HL-60/S4 treated with phorbol 12-myristate 13-acetate at 8.2 ng/mL for 4 days and 3 days (cell line): ENCODE measurements at regions not wholly inside any gene's neighbourhood (a gene's known extent, or its start where the extent isn't known, plus 50 kb on each side); places are given as distances from the start of the nearest gene placed in this dataset.

Experiments
- in situ Hi-C: fragments of 300-500 bp; cut with MboI; formaldehyde crosslinking; loops from 2 replicates; pipeline ENCODE4 v1.15.0; 2022; ENCODE audit warnings: low sequenced_read_pairs

DNA sequence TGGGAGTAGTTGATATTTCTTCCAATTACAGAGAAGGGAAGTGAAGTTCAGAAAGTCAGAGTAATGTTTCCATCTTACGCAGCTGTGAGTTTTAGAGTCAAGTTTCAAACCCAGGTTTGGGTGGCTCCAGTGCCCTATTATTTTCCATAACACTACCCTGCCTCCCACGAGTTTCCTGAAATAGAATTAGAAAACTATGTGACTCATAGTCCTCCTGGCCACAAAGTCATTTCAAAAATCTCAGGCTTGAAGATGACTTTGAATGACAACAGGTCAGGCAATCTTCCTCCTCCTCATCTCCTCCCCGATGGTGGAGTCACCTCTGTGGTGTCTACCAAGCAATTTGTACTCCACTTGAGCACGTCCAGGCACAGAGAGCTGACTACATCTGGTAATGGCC lies 212.3 kb upstream of the TRIB2 start:
- in situ Hi-C loops: no loop called here

DNA sequence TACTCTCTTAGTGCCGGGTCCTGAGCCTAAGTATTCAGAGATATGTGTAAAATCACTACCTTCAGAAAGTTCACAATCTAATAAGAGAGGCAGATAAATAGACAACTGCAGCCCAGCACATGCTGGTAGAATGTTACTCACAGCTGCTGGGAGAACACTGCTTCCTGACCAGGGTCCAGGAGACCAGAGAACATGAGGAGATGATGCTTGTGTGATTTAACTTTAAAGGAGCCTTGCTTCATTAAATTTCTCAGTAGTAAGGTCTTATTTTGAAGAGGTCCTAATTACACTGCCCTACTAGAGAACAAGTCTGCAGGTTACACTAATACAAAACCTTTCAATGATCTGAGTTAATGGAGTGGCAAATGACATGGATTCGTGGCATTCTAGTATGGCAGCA lies 209.9 kb upstream of the TRIB2 start:
- in situ Hi-C loops: no loop called here

DNA sequence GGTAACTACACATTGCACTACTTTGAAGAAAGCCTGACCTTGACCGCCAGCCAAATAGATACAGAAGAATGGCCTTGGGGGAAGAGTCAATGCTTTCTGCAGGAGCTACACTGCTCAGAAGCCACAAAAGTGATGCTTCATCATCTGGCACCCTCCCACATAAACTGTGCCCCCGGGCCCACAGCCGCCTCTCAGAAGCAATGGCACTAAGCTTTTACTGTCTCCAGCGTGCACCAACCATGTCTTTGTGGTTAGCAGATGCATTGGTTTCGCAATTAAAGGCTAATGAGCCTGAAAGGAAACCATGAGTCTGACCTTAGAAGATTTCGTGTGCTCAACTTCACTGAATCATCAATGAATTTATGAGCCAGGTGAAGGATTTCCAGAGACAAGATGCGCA lies 209.4 kb upstream of the TRIB2 start:
- in situ Hi-C loops: no loop called here

DNA sequence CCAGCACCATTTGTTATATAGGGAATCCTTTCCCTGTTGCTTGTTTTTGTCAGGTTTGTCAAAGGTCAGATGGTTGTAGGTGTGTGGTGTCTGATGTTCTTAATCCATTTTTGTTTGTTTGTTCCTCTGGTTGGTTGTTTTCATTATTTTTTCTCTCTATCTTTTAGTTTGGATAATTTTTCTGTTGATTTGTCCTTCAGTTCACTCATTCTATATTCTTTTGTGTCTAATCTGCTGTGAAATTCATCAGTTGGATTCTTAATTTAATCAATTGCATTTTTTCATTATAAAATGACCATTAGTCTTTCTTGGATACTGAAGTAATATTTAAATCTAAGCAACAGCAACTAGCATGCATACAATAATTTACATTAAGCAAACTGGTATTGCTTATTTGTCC lies 206.7 kb upstream of the TRIB2 start:
- in situ Hi-C loops: no loop called here

DNA sequence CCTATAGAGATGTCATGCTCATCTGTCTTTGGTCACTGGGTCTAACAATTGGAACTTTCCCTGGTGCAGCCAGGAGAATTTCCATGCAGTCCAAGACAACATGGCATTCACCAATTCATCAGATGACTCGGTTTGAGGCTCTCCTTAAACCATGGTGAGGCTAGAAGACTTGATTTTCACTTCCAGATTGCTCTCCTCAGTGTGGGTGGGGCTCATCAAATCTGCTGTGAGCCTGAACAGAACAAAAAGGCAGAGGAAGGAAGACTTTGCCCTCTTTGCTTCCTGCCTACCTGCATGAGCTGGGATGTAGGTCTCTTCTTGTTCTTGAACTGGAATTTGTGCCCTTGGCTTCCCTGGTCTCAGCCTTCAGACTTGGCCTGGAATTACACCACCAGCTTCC lies 203.4 kb upstream of the TRIB2 start:
- in situ Hi-C loops: no loop called here

DNA sequence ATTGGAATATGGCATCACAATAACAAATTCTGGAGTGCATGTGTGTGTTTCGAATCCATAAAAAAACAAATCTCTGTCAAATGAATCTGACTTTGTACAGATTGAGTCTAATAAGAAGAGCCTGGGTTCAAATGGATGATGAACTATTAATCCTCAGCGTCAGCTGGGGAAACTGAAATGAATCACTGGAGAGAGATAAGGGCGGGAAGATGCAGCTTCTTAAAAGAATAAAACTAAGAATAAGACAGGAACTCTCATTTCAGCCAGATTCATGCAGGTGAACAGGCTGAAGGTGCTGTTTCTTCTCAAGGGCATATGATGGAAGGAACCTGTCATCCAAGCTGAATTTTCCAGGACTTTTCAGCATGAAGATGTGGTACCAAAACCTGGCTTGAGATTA lies 202.6 kb upstream of the TRIB2 start:
- in situ Hi-C loops: no loop called here

DNA sequence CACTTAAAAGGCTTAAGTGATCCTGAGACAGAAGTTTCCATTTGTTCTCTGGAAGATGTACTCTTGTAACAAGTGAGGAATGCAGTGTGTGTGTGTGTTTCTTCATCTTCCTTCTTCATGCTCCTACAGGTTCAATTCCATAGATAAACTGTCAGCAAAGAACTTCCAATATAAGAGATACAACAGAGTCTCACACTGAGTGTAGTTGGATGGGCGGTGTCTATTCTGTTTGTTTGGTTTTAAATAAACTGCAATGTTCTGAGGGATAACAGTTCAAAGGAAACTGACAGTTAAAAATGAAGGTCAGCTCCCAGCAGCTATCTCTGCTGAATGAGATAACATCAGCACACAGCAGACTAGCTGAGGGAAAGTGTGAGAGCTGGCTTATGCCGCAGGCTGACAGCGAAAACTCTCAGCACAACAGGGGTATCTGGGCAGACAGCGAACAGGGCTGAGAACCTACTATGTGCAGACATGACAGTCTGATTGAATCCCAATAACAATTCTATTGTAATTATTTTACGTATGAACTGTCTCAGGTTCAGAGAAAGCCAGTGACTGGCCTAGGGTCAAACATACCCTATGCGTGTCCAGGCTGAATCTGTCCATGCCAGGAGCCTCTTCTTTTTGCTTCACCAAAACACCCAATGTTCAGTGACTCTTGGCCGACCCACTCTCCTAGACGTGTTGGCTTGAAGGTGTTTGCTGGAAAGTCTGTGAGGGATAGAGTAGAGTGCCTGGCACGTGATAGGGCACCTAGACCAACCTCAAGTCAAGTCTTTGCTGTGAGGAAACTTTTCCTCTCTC lies 201.9 kb upstream of the TRIB2 start:
- in situ Hi-C loops: no loop called here

DNA sequence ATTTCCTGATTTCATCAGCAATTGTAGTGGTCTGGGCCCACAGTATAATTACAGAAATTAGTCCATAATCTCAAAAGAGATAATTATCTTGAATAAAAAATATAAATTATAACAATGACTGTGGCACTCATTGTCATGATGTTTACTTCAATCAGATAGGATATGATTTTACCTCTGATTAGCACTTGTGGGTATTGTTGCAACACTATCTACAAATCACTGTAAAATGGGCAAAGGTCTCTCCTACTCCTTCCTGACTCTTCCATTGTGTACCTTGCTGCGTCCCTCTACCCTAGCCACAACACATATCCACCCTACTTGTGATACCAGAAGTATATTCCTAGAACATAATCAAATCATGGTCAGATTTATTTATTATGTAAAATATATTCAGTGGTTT lies 200.9 kb upstream of the TRIB2 start:
- in situ Hi-C loops: no loop called here

DNA sequence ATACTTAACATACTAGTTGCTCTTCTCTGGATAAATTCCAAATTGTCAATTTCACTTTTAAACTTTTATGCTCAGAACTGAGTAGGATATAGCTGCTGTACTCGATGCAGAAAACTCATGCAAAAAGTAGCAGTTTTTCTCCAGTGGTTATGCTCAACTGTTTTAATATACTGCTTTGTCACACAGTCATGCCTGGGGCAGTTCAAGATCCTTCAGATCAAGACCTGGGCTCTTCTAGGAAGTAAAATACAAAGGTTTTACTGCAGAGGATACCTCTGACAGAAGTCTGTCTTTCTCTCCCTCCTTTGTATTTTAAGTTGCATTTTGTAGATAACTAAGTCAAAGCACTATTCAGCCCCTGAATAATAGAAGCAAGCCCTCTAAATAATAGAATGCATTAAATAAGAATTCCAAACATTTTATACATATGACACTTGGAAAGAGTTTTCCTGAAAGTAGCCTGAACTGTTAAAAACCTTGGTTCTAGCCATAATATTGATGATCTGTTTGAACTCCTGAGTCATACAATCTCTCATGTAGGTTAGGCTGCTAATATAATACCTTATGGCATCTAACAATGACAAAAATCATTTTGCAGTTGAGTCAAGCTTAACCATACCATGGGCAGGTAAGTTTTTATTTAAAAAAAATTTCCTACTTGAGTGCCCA lies 183.3 kb upstream of the TRIB2 start:
- in situ Hi-C loops: no loop called here

DNA sequence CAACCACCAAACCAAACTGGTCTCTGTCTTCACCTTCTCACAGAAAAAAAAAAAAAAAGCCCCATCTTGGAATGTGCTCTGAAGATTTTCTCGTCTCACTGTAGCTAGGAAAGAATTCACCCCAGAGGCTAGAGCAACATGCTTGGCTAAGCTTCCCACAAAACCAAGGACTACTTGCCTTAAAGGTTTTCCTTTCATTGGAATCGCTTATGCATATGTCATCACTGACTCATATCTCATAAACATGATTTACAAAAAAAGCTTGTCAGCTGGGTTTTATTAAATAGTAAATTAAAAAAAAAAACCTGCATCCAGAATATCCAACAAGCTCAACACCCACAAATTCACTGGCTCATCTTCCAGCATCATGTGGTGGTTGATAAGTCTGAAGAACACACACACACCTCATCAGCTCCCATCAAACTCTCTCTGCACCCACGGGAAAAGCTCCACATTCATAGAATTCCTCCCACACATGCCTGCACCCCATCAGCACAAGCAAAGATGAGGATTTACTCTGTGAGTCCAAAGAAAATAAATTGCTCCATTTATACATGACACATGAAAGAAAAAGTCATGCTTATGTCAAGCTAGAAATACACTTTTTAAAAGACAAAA lies 182.0 kb upstream of the TRIB2 start:
- in situ Hi-C loops: no loop called here

DNA sequence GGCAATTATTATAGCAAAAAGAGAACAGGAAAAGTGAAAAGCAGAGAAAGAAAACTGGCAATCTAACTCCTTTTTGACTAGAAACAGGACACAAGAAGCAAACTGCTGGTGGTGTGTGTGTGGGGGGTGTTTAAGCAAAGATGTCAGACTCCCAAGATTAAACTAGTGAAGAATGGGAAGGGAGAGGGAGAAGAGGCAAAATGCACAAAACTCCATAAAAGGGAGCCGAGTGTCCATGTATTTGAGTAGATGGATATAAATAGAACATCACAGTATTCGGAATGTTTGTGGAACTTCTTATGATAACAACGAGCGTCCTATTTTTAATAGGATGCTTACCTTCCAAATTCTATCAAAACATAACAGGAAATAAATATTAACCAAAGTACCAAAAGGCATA lies 179.8 kb upstream of the TRIB2 start:
- in situ Hi-C loops: no loop called here

DNA sequence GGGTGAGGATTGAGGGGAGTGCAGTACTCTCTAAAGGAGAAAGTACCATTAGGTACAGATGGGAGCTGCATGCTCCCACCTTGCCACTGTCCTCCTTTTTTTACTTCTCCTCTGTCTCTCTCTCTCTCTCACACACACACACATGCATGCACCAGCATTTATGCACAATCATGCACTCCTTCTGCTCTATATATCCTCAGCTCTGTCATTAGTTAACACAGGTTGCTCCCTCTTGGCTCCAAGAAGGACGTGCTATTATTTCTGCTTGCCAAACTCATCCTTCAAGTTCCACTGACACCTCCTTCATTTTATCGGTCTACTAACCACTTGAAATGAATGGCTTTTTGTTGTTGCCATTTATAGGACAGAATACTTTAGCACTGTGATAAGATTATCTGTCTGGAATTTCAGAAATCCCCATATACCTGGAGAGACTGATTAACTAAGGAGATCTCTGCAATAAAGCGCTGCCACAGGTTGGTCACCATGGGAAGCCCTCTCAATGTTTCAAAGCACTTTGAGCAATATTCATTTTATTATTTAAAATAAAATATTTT lies 178.5 kb upstream of the TRIB2 start:
- in situ Hi-C loops: no loop called here

DNA sequence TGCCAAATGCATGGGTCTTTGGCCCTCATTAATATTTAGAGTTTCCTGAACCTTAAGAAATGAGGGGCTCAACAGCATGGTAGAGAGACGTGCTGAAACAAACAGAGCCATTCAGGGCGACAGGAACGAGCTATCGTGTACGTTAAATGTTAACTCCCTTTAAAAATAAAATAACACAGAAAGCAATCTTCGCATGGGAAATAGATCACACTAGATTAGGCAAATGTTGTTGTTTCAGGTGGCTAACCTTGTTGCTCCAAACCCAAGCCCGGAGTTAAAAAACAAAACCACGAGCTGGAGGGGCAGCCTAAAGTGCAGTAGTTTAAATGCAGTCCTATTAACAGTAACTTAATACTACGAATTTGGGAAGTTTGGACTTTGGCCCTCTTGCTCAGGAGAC lies 177.4 kb upstream of the TRIB2 start:
- in situ Hi-C loops: no loop called here

DNA sequence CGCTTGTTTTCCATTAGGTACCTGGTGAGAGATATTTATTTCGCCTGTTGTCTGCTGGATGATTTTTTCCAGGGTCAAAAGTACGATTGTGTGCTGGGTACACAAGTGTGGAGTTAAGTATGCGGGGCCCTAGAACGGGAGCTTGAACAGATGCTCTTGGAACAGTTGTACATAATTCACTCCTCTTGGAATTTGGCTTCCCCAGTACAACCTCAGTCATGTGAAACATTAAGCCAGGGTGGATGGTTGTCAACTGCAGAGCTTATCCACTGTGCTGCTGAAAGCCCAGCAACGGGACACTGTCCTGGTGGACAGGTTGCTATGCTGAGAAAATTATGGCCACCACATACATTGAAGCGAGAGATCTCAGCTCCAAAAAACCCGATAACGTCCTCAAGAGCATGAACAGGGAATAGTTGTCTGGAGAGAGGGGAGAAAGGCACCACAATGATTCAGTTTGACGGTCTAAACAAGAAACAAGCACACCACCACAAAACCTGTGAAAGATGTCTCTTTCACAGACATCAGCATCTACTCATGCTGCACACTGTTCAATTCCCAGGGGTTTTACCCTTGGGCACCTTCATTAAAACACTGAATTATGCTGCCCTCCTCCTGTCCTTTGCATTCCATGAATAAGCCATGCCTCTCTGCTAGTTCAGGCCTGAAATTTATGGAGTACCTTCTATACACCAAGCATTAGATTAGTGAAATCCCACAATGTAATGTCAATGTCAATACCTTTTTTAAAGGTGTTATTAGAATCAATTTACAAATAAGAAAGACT lies 176.8 kb upstream of the TRIB2 start:
- in situ Hi-C loops: no loop called here

DNA sequence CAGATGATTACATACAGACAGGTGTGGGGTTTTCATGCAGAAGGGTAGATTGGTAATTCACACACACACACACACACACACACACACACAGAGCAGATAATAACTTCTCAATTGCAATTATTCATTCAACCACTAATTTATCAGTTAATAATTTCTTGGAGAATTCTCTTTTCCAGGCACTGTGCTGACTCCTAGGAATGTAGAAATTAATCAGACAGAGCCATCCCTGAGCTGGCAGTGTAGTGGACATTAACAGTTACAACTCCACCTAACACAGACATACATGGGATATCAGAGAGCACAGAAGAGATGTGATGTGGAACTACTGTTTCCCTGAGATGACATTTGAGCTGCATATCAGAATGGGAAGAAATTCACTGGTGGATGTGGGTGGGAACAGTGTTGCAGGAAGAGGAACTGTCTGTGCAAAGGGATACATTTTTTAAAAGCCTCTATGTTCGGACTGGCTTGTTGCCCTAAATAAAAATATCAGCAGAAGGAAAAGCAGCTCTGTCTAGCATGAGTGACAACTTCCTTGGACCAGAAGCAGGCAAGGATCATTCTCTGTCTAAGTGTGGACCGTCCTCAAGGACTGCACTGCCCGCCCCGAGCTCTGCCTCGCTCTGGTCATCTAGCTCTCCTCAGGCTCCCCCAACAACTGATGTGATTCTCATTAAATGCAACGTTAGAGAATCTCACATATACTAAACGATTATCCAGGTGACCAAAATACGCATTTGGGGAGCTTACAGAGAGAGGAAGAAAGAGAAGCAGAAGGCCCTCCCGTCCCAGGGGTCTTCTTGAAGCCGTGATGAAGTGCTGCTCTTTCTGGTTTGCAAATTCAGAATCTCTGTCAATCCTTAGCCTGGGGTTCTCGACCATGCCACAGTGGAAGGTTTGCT lies 173.4 kb upstream of the TRIB2 start:
- in situ Hi-C loops: no loop called here

DNA sequence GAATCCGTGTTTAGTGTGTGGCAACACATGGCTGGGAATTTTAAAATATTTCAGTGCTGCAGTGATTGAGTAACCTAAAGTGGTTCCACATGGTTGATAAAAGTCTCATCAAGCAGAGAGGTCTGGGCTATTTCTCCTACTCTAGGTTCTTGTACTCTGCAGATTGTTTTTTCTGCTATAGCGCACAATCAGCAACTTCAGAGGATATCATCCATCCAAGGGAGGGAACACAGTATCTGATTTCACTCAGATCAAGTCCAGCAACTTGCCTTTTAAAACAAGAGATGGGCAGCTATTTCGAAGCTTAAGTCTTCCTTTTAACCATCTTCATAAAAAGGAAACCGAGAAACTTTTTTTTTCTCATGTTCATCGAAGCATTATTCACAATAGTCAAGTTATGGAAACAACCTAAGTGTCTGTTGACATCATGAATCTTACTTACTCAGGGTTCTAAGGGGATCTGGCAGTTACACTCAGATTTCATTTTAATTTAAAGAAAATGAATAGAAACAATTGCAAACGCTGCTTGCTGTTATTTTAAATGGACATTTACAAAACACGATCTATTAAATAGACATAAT lies 172.7 kb upstream of the TRIB2 start:
- in situ Hi-C loops: no loop called here

DNA sequence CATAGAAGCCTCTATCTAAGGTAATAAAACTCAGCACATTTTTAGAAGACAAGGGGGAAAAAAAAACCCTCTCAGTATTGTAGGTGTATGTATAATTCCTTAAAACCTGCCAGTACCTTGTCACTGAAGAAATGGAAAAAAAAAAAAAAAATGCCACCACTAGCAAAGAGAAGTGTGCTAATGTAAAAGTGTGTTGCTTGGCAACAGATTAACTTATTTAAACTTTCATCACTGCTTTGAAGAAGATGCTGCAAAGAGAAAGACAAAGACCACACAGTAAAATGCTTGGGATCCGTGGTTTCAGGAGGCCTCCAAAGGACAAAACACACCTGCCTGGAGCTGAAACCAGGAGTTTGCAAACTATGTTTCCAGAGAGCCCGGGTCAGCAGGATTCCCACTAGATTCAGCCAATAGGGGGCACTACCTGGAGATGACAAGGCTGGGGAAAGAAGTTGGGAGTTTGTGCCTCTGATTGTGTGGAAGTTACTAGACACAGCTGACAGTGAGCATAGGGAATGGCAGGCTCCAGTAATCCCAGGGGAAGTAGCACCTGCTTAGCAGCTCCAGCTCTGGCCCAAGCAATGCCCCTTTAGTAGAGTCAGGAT lies 169.1 kb upstream of the TRIB2 start:
- in situ Hi-C loops: no loop called here

DNA sequence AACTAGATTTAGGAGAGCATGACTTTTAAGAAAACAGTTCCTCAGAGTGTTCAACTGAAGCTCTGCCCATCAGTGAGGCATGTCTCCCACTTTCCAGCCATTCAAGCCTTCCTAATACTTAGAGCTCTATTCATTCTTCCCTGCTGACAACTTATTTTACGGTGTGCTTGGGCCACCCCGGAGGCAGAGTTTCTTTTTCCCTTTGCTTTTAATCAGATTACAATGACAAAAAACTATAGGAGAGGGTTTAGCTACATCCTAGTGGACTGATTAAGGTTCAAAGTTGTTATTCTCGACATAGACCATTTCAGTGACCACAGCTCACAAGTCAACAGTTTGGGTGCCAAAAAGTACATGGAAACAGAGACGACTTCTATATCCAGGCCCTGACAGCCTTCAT lies 167.8 kb upstream of the TRIB2 start:
- in situ Hi-C loops: no loop called here

DNA sequence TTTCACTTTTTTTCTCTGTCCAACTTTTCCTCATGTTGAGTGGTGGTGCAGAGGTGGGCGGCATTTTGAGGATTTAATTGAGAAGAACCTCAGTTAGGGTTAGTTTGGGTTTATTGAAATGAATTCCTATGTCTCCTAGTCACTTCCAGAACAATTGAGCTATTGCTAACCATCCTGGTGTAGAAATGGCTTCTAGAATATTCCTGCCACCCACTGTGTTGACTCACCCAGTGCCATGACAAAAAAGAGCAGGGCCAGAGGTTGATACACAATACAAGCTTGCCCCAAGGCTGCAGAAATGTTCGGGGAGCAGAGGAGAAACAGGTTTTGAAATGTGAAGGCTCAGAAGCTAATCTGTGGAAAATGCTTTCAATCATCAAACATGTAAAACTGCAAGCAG lies 167.1 kb upstream of the TRIB2 start:
- in situ Hi-C loops: no loop called here
